ENCODE measurements at regions not wholly inside any gene's neighbourhood (a gene's known extent, or its start where the extent isn't known, plus 50 kb on each side); places are given as distances from the start of the nearest gene placed in this dataset.
"Not testable (repeated sequence)": the region's sequence is repeated elsewhere in the genome, so short reads cannot be mapped to it uniquely, and the experiment has no call there.

DNA sequence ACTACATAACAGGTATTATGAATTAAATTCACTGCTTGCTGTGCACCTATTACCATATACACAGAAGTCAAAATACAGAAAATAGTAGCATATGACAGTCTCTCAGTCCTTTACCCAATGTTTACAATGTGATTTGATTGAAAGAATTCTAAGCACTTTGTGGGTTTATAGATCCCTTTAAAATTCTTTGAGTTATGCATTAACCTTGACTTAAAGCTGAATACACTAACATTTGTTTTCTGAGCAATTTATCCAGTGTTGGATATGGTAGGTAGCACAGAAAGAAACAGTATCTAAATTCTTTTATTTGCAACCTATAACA, 230.8 kb upstream of the DDI1 start:
- no peak for DNase-seq (ENCODE audit: low spot score)

DNA sequence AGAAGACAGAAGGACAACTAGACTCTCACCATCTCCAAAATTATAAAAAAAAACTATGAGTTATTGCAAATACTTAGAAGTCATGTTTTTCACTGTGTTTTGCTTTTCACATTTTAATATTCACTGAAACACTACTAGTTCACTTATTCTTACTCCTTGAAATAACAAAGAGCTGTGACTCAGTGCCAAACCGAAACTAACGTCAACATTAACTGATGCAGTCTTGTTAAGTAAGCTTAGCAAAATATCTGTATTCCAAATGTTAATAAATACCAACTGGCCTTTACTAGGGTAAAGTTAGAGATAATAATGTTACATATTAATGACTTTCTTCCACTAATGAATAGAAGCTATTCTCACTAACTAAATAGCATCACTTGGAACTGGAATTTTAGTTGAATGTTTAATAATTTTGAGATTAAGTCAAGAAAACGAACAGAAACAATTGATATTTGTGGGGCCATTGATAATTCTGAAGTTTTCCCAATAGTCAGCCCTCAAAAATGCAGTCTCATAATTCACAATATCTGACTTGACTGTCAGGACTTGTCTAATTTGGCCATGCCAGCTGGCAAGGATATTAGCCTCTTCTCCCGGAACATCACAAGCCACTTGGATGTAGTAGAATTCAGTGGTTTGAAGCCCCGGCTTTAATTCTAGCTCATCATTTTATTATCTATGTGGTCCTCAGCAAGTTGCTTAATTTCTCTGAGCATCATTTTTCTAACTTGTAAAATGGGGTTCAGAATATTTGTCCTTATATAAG, 230.1 kb upstream of the DDI1 start:
- DNase-seq (ENCODE audit: low spot score) = no peak

DNA sequence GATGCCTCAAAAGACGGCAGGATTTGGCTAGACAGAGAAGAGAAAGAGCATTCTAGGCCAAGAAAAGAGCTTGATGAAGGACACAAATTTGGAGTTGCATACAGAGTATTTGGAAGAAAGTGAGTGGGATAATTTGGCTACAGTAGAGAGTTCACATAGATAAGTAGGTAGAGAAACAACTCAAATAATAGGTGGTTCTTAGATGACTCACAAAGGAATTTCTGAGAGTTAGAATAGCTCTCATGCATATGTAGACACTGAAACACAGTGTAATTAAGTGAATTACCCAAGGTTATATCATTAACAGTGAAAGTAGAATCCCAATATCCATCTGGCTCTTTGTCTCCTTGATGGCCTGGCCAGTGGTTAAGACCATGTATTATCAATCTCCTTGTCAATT, 228.6 kb upstream of the DDI1 start:
- no peak for DNase-seq (ENCODE audit: low spot score)

DNA sequence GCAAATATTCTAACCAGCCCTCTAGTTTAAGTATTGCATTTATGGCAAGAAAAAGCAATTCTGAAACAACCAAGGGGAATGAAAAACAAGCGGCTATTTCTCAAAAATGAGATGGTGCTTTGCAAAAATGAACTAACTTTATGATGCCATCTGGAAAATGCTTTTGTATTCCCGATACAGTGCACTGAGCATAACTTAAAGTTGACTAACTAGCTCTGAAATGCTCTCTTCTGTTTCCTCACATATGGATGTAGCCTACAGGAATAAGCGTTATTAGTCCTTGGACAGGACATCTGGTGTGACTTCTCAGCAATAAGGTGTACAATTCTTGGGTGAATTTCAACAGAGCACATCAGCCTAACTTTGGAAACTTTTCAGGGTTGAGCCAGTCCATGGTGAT, 228.2 kb upstream of the DDI1 start:
- DNase-seq (ENCODE audit: low spot score) = no peak

DNA sequence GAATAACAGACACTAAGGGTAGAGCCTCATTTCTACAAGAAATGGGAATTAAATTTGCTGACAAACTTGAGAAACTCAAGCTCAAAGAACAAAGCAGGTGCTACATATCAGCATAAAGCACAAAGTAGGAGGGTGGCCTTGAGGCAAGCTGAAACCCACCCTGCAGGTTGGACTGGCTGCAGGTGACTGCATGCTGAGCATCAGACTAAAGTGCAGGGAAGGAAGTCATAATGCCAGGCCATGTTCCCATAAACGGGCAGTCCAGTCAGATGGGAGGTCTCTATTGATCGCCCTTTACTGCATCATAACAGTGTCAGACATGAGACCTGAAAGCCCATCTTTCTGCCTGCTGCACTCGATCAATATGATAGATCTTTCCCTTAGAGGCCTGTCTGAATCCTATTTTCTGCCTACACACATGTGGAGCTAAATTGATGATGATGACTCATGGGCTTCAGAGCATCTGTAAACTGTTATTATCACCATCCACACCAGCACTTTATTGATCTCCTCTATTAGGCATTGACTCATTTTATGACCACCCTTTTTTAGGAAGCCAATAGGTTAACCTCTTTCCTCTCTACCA, 224.5 kb upstream of the DDI1 start:
- no peak for DNase-seq (ENCODE audit: low spot score)

DNA sequence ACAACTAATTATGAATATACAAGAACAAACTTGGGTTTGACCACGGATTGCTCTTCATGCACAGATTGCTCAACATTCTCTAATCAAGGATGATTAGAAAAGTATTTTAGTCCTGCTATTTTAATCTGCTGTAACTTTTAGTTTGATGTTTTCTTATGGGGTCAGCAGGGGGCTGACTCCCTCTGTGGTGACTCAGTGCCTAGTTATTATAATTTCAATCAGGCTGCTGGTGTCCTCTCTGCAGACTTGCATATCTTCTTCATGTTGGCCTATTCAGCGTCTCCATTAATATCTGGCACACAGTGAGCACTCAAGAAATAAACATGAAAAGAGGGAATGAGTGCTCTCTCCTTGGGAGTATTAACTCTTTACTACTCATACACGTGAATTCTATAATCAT, 223.8 kb upstream of the DDI1 start:
- DNase-seq (ENCODE audit: low spot score) = no peak

DNA sequence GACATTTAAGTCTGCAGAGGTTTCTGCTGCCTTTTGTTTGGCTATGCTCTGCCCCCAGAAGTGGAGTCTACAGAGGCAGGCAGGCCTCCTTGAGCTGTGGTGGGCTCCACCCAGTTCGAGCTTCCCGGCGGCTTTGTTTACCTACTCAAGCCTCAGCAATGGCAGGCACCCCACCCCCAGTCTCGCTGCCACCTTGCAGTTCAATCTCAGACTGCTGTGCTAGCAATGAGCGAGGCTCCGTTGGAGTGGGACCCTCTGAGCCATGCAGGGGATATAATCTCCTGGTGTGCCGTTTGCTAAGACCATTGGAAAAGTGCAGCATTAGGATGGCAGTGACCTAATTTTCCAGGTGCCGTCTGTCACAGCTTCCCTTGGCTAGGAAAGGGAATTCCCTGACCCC, 216.1 kb upstream of the DDI1 start:
- not testable (repeated sequence) for DNase-seq (ENCODE audit: low spot score)

DNA sequence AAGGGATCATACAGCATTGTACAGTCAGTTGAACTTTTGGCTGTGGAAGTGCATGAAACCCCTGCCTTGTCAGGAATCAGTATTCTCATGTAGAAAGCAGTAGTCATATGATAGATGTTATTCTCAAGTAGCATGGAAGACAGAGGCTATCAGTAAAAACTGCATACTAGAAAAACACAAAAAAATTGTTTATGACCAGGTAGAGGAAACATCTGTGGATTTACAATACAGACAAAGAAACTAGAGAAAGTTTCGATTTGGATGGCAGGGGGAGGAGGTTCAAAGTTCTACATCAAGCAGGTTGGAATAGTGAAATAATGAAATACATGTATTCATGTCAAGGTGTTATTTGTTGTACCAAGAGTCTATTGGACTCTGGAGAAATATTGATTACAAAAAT, 212.3 kb upstream of the DDI1 start:
- DNase-seq (ENCODE audit: low spot score) = no peak

DNA sequence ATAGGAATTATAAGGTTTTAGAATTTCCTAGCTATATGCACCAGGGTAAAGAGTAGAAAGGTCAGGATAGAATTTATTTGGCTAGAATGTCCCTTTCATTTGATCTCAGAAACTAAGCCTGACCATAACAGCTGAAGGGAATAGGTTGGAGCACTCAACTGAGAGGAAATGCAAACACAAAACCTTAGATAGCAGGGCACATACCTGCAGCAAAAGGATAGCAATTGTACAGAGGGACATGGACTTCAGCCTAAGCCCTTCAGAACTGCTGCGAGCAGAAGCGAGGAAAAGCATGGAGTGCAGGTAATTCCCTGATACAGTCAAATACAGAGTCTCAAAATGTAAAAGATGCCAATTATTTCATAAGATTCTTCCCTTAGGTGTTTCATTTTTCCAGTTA, 211.0 kb upstream of the DDI1 start:
- DNase-seq (ENCODE audit: low spot score) = no peak

DNA sequence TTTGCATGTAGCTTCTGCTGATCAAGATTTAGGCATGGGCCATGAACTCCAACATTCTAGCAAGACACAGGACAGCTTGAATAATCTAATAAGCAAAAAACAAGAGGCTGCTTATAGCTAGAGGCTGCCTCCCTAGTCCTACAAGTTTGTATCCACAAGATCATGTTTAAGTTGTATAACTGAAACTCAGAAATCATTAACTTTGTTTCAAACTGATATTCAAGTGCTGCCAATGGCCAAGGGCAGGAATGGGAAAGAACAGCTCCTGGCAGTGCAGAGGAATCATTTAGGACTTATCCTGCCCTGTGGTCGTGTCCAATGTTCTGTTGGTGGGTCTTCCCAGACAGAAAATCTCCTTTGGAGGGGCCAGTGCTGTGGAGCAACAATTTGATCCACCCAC, 209.6 kb upstream of the DDI1 start:
- no peak for DNase-seq (ENCODE audit: low spot score)

DNA sequence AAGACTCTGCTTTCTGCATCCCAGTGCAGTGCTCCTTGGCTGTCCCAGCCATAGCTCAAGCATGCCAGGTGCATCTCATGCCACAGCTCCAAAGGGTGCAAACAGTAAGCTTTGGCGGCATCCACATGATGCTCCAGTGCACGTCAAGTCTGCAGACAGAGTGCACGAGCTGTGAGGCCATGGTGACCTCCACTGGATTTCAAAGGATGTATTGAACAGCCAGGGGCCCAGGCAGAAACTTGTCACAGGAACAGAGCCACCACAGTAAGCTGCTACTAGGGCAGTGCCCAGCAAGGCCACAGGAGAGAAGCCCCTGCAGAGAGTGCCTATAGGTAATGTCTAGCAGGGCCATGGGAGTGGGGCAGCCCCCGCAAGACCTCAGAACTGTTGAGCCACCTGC, 206.8 kb upstream of the DDI1 start:
- DNase-seq (ENCODE audit: low spot score) = no peak

DNA sequence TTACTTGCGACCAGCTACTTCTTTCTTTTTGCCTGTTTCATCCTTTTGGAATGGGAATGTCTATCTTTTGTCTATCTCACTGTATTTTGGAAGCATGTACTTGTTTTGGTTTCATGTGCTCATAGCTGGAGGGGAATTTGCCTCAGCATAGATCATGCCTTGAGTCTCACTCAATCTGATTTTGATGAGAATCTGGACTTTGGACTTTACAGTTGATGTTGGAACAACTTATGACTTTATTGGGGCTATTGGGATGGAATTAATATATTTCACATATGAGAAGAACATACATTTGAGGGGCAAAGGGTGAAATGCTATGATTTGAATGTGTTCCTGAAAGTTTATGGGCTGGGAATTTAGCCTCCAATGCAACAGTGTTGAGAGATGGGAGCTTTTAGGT, 206.2 kb upstream of the DDI1 start:
- DNase-seq (ENCODE audit: low spot score) = no peak

DNA sequence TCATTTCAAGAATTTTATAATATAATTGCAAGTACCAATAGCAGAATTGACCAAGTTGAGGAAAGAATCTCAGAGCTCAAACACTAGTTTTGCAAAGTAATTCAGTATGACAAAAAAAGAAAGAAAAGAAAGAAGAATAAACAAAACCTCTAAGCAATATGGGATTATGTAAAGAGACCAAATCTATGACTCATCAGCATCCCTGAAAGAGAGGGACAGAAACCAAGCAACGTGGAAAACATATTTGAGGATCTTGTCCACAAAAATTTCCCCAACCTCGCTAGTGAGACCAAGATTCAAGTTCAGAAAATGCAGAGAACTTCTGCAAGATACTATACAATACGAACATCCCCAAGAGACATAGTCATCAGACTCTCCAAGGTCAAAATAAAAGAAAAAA, 203.7 kb upstream of the DDI1 start:
- no peak for DNase-seq (ENCODE audit: low spot score)

DNA sequence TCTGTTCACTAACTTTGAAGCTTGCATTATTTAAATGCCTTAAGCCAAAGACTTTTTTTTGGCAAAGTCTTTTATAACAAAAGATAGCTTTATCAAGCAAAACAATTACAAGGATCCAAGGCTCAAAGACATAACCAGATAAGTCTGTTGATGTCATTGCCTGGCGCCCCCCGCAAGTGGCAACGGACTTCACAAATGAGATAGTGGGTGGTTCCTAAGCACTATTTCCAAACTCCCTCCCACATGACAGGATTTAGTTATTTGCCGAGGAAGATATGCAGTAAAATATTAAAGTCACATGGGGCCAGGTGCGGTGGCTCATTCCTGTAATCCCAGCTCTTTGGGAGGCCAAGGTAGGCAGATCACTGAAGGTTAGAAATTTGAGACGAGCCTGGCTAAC, 194.2 kb upstream of the DDI1 start:
- no peak for DNase-seq (ENCODE audit: low spot score)

DNA sequence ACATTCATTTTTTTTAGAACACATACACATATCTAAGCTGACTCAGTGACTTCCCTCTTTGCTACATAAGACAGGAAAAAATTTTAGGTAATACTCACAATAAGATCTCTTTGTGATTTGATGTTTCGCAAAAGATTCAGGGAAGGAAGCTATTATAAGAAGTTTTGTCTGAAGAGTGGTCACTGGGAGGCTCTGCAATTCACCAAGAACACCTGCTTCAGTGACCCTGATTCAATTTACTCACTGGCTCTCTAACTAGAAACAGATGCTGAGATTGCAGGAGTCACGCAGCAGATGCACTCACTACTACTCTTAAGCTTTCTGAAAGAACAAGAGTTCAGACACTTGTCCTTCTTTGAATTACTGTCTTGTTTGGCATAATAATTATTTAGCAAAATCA, 193.6 kb upstream of the DDI1 start:
- DNase-seq (ENCODE audit: low spot score) = no peak

DNA sequence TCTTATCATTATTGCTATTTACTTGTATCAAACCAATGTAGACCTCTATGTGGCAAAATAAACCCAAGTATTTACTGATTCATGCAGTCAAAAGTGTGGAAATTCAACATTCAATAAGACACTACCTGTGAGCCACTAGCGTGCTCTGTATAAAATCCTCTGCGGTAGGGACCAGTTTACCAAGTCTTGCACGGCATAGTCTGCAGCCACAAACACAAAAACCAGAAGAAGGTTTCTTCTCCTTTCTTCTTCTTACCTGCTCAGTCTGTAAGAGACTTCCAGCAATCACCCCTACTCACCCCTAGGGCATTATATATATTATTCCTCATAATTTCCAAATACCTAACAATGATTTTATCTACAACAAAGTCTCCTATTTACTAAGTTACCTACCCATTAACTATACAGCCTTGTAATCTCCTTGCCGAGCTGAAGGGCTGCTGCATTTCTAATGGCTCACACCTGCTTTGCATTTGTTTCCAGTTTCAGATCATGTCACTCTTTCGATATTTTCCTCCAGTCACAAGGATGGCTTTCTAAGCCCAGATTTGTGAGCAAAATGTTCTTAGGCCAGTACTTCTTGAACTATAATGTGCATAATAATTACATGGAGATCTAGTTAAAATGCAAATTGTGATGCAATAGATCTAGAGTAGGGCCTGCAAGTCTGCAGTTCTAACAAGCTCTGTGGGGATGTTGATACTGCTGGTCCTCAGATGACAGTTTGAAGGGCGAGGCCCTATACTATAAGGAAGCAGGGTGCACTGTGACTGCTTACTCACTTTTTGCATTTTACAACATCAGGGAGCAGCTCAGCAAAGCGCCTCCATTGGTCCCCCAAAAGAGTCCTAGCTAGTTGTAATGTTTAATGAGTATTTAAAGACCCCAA, 191.9 kb upstream of the DDI1 start:
- no peak for DNase-seq (ENCODE audit: low spot score)

DNA sequence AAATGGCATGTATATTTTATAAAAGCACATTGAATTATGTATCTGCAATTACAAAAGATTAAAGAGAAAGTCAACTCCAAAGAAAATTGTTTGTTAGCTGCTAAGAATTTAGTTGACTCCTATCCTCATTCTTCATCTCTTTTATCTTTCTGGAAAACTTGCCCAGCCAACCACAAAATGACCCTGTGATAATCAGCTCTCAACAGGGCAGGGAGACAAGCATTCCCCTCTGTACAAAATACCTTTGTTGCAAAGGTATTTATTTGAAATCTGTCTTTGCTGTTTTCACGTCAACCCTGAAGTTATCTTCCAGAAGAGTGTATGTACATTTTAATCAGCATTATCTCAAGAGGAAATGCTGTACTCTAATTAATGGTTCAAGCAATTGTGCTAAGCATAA, 191.1 kb upstream of the DDI1 start:
- DNase-seq (ENCODE audit: low spot score) = no peak

DNA sequence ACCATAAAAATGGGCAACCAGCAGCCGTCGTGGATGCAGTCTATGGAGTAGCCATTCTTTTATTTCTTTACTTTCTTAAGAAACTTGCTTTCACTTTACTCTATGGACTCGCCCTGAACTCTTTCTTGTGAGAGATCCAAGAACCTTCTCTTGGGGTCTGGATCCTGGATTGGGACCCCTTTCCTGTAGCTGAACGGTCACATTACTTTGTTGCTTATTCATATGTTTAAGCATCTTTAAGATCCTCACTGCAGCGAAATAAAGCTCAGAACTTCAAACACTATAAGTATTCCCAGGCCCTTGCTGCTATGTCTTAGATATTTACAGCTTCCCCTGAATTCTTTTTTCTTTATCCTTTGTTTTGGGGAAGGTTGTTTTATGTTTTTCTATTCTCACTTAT, 187.8 kb upstream of the DDI1 start:
- no peak for DNase-seq (ENCODE audit: low spot score)

DNA sequence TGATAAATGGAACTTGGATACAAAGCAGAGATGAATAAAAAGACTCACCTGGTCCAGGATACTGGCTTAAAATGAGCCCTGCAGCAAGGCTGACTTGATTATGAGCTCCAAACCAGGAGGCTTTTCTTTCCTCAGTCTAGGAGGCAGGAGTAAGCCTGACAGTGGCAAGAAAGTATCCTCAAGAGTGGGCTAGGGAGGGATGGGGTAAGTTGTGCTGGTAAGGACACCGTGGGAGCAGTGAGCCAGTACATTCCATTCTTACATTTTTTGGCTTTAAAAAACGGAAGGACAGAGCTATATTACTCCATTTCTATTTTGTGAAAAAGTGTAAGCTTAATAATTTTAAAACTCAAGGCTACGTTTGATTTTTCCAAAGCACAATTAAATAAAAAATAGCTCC, 187.1 kb upstream of the DDI1 start:
- DNase-seq (ENCODE audit: low spot score) = no peak

DNA sequence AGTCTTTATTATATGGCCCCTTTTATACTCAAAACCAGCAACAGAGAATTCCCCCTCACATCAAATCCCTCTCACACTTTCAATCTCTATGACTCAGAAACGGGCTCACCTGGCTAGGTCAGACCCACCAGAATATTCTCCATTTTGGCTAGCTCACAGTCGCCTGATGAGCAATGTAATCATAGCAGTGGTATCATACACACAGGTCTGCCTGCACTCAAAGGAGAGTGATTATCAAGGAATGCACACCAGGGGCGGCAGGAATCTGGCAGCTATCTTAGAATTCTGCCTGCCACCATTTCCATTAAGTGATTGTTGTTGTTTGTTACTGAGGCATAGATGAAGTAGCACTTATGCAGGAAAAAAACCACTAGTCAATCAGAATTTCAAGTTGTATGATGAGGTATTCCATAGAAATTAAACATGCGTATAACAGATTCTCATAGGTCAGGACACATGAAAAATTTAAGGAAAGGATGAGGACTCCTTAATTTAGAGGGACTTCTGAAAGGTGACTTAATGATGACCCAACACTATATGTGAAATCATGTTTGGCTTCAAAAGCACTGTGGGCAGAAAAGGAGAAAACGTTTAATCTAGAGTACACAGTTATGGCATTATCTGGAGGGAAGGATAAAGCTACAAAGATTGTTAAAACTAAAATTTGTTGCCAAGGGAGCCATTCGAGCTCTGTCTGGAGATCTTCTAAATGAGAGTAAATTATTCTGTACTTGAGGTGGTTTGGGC, 185.8 kb upstream of the DDI1 start:
- DNase-seq (ENCODE audit: low spot score) = no peak

DNA sequence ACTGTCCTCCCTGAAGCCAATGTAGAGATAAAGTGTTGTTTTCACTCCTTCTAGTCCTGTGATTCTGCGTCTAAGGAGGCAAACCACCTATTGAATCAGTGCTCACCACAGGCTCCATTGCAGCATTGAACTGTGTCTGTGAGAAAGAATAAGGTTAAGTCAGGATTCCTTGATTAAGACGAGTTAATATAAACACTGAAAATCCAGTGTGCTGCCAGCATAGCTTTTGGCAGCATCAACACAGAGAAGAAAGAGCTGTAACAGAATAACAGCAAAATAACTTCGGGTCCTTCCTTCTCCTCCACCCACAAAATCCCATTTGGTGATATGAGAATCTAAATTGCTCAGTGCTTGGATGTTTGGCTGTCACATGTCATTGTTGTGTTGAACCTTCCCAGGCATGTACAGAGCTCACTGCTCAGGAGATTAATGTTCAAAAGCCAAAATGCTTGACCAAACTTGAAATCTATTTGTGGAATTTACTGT, 185.2 kb upstream of the DDI1 start:
- no peak for DNase-seq (ENCODE audit: low spot score)
